Epithelial cell of esophagus (primary cell): ENCODE measurements at regions not wholly inside any gene's neighbourhood (a gene's known extent, or its start where the extent isn't known, plus 50 kb on each side); places are given as distances from the start of the nearest gene placed in this dataset.

Source experiments
- DNase-seq: peaks from one replicate; pipeline ENCODE4 v3.0.0; 2010; ENCODE audit warnings: low read depth
- H3K4me3 ChIP-seq: 2 replicates; pipeline ENCODE4 v1.5.1; 2011; ENCODE audit warnings: mild to moderate bottlenecking, low read length, control low read depth
- TF ChIP-seq, protein P1 (sequence below): IDR thresholded peaks from 2 replicates; pipeline ENCODE4 v1.5.1; 2011; ENCODE audit warnings: low read depth, mild to moderate bottlenecking, low read length, control low read depth, inconsistent platforms; ENCODE audit not compliant: insufficient read depth; ENCODE audit errors: missing control alignments

DNA sequence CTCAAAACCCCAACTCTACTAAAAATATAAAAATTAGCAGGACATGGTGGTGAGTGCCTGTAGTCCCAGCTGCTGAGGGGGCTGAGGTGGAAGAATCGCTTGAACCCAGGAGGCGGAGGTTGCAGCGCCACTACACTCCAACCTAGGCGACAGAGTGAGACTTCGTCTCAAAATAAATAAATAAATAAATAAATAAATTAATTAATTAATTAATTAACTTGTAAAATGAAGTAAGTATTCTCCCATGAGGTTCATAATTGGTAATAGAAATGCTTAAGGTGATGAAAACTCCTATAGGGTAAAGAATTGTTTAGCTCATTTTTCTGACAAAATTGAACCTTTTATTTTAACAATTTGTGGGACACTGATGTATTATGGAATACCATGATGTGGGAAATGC is 230.8 kb downstream of the TMEM182 start:
- DNase-seq = no peak
- TF ChIP-seq, protein P1, sequence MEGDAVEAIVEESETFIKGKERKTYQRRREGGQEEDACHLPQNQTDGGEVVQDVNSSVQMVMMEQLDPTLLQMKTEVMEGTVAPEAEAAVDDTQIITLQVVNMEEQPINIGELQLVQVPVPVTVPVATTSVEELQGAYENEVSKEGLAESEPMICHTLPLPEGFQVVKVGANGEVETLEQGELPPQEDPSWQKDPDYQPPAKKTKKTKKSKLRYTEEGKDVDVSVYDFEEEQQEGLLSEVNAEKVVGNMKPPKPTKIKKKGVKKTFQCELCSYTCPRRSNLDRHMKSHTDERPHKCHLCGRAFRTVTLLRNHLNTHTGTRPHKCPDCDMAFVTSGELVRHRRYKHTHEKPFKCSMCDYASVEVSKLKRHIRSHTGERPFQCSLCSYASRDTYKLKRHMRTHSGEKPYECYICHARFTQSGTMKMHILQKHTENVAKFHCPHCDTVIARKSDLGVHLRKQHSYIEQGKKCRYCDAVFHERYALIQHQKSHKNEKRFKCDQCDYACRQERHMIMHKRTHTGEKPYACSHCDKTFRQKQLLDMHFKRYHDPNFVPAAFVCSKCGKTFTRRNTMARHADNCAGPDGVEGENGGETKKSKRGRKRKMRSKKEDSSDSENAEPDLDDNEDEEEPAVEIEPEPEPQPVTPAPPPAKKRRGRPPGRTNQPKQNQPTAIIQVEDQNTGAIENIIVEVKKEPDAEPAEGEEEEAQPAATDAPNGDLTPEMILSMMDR = no peak
- H3K4me3 ChIP-seq = no peak overlapping the region

DNA sequence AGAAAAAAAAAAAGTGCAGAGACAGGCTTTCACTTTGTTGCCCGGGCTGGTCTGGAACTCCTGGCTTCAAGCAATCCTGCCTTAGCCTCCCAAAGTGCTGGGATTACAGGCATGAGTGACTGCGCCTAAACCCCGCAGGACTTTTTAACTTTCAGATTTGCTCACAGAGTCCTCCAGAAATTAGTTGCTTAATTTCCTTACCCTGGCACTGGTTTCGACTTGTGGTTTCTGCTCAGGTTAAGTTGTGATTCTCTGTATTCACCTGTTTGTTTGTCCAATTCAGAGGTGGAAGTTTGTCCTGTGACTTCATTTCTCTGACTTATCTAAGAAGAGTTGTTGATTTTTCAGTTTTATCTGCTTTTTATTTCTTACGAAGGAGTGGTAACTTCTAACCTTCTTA is 238.1 kb downstream of the TMEM182 start:
- TF ChIP-seq, protein P1 = no peak
- H3K4me3 ChIP-seq = no peak overlapping the region
- DNase-seq = no peak

DNA sequence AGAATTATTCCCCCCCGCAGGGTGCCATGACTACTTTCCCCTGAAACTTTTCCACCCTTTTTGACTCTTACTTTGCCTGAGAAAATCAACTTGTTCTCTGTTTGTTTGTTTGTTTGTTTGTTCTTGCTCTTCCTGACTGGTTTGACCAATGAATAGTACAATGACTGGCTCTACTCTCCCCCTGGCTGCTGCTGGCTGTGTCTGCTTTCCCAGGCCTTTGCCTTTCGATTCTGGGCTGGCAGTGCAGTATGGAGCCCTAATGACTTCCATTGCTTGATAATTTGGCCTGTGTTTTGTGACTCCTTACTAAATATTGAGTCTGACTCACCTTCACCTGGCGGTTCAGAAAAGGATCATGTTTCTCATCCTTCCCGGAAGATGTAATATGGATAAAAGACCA is 241.1 kb downstream of the TMEM182 start:
- H3K4me3 ChIP-seq = no peak overlapping the region
- DNase-seq = no peak
- TF ChIP-seq, protein P1 = no peak

DNA sequence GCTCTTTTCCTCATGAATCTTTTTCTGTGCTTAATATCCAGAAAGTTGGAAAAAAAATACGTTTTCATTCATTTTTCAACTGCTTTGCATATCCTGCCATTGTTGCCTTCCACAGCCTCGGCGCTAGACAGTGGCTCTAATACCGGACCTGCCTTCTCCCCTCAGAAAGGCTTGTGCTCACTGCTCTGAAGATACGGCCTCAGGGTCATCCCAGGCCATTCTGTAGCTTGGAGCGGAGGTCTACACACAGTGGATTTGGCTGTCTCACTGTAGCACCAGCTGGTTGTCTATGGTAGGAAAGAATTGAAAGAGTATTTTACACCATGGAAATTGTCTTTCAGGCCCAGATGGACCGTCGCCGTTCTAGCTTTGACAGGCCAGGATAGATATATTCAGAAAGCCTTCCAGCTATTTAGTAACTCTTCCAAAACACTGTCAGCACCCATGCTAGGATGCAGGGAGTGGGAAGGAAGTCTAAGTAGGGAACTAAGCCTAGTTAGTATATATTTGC is 242.0 kb downstream of the TMEM182 start:
- no peak for DNase-seq
- no peak overlapping the region for H3K4me3 ChIP-seq
- TF ChIP-seq, protein P1 = no peak

DNA sequence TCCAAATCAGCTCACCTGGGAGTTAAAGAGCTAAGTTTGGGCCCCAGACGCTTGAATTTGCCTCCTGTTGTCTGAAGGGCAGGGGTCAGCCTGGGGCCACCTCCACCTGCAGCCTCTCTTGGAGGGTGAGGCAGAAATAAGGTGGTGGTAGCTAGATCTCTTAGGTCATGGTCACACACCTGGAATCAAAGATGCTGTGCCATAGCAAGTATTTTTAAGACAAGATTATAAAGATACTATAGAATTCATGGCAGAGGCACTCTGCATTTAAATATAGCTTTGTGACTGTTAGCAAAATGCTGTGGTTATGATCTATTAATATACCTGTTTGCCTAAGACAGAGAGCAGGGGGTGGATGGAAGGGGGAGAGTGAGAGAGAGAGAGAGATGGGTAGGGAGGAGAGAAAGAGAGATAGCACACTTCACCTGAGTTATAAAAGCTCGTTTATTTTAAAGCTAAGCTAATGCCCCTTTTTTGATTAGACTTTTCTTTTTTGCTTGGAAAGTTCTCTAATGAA is 242.7 kb downstream of the TMEM182 start:
- TF ChIP-seq, protein P1 = no peak

DNA sequence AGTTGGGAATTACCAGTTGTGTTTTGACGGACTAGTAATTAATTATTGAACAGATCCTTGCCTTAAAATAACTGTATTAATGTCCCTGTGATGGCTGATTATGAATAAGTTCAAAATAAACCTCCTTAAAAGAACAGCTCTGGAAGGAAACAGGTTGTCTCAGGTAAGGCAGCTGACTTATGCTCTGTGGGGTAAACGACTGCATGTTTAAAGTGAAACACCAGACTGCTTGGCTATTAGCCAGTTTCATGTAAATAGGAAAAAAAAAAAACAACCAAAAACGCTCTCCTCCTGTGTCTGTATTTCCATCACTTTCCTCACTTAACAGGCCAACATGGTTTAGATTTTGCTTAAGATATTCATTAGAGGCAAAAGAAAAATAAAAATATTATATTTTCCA is 243.6 kb downstream of the TMEM182 start:
- no peak for DNase-seq
- H3K4me3 ChIP-seq = no peak overlapping the region
- TF ChIP-seq, protein P1 = no peak

More for the DNA sequence above, 242.7 kb downstream of the TMEM182 start:
- no peak for DNase-seq
- H3K4me3 ChIP-seq = no peak overlapping the region

DNA sequence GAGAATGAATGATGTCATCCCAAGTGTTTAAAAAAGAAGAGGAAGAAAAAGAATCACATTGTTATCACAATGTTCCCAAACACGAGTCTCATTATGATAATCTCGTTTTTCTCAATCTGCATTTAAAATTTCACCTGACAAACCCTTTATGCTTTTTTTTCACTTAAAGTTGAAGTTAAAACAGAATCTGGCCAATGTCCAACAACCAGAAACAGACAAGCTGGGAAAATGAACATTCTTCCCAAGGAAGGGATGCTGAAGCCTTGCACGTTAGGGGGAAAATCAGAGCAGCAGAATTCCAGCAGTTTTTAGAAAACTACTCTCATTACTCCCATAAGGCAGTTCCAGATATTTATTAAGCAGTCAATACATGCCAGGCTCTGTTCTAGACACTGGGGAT is 245.3 kb downstream of the TMEM182 start:
- DNase-seq = no peak
- TF ChIP-seq, protein P1 = no peak
- no peak overlapping the region for H3K4me3 ChIP-seq
